Astrocyte (in vitro differentiated cells and primary cell): ENCODE measurements at regions not wholly inside any gene's neighbourhood (a gene's known extent, or its start where the extent isn't known, plus 50 kb on each side); places are given as distances from the start of the nearest gene placed in this dataset.

Source experiments
- DNase-seq: peaks from one replicate; pipeline ENCODE4 v3.0.0-alpha.2; 2010; ENCODE audit warnings: low read depth
- FAIRE-seq: peaks from 2 replicates; lab custom pipeline; 2011; peaks lifted over from hg19 to GRCh38; lab: Jason Lieb, UNC
- H2AFZ ChIP-seq: 2 replicates; pipeline ENCODE4 v1.6.0; 2012; ENCODE audit warnings: low read depth, low read length, inconsistent platforms
- H3K27ac ChIP-seq: 2 replicates; pipeline ENCODE4 v1.5.1; 2011; ENCODE audit warnings: low read depth, low read length, inconsistent platforms
- H3K27me3 ChIP-seq: 2 replicates; pipeline ENCODE4 v1.6.0; 2011; ENCODE audit warnings: low read length, inconsistent platforms; ENCODE audit not compliant: insufficient read depth
- H3K36me3 ChIP-seq: 2 replicates; pipeline ENCODE4 v1.5.1; 2011; ENCODE audit warnings: low read length, inconsistent platforms; ENCODE audit not compliant: insufficient read depth
- H3K4me1 ChIP-seq: 2 replicates; pipeline ENCODE4 v1.5.1; 2011; ENCODE audit warnings: low read length, inconsistent platforms; ENCODE audit not compliant: insufficient read depth
- H3K4me2 ChIP-seq: 2 replicates; pipeline ENCODE4 v1.6.0; 2012; ENCODE audit warnings: low read length, inconsistent platforms
- H3K4me3 ChIP-seq: 2 replicates; pipeline ENCODE4 v1.5.1; 2011; ENCODE audit warnings: low read depth, mild to moderate bottlenecking, low read length, inconsistent platforms; ENCODE audit not compliant: insufficient read depth
- H3K79me2 ChIP-seq: 2 replicates; pipeline ENCODE4 v1.6.0; 2012; ENCODE audit warnings: mild to moderate bottlenecking, low read length, inconsistent platforms; ENCODE audit not compliant: insufficient read depth
- H3K9ac ChIP-seq: 2 replicates; pipeline ENCODE4 v1.6.0; 2012; ENCODE audit warnings: mild to moderate bottlenecking, low read length, inconsistent platforms
- H3K9me3 ChIP-seq: 2 replicates; pipeline ENCODE4 v1.5.1; 2012; ENCODE audit warnings: low read depth, mild to moderate bottlenecking, low read length, inconsistent platforms; ENCODE audit not compliant: insufficient read depth
- H4K20me1 ChIP-seq: 2 replicates; pipeline ENCODE4 v1.6.0; 2012; ENCODE audit warnings: low read length, inconsistent platforms; ENCODE audit not compliant: insufficient read depth
- H3K27ac Mint-ChIP-seq: one replicate; pipeline ENCODE4 v1.8.0; 2021; ENCODE audit warnings: mild to moderate bottlenecking, mixed read lengths; ENCODE audit not compliant: unreplicated experiment
- H3K27me3 Mint-ChIP-seq: one replicate; pipeline ENCODE4 v1.8.0; 2021; ENCODE audit warnings: low read depth, mixed read lengths; ENCODE audit not compliant: unreplicated experiment
- H3K36me3 Mint-ChIP-seq: one replicate; pipeline ENCODE4 v1.8.0; 2021; ENCODE audit warnings: low read depth, mixed read lengths; ENCODE audit not compliant: unreplicated experiment
- H3K4me1 Mint-ChIP-seq: one replicate; pipeline ENCODE4 v1.8.0; 2021; ENCODE audit warnings: low read depth, mixed read lengths; ENCODE audit not compliant: unreplicated experiment
- H3K4me3 Mint-ChIP-seq: one replicate; pipeline ENCODE4 v1.8.0; 2021; ENCODE audit warnings: mild to moderate bottlenecking, moderate library complexity, mixed read lengths; ENCODE audit not compliant: unreplicated experiment
- H3K9me3 Mint-ChIP-seq: one replicate; pipeline ENCODE4 v1.8.0; 2021; ENCODE audit warnings: mild to moderate bottlenecking, mixed read lengths; ENCODE audit not compliant: unreplicated experiment
- CTCF ChIP-seq: IDR thresholded peaks from 2 replicates; pipeline ENCODE4 v1.5.1; 2011; ENCODE audit warnings: low read depth, mild to moderate bottlenecking, inconsistent platforms, low read length, moderate library complexity; ENCODE audit not compliant: insufficient read depth
- EZH2 ChIP-seq: IDR thresholded peaks from 2 replicates; pipeline ENCODE4 v1.6.1; 2012; ENCODE audit warnings: mild to moderate bottlenecking, low read length, inconsistent platforms; ENCODE audit not compliant: insufficient read depth

- Histone ChIP-seq H3K27ac (no peak overlapping the region), H4K20me1 (no peaks in the 10 kb centered on the region), H3K9ac (no peak overlapping the region), H2AFZ (no peak overlapping the region), H3K27me3 (peaks cover 6% of the 10 kb centered on the region), H3K4me2 (no peak overlapping the region), H3K79me2 (no peaks in the 10 kb centered on the region), H3K36me3 (no peaks in the 10 kb centered on the region), H3K4me1 (no peaks in the 10 kb centered on the region), H3K4me3 (no peak overlapping the region), H3K9me3 (peaks cover 5% of the 10 kb centered on the region)
- TF ChIP-seq CTCF, result no peak
- TF ChIP-seq EZH2, result no peak
- Mint-ChIP-seq H3K36me3 (no peaks in the 10 kb centered on the region), H3K4me1 (no peaks in the 10 kb centered on the region), H3K4me3 (no peak overlapping the region), H3K9me3 (peaks cover 6% of the 10 kb centered on the region), H3K27ac (no peak overlapping the region), H3K27me3 (no peaks in the 10 kb centered on the region)
- FAIRE-seq, result no peak
- DNase-seq, result no peak
Measured at GRCh38 chr2:19462256-19462645, 103.8 kb upstream of the OSR1 start.

GRCh38 chr2:19461504-19462255 lies 103.3 kb upstream of the OSR1 start:
- no peak overlapping the region for H3K4me2 ChIP-seq
- Mint-ChIP-seq H3K36me3 (no peaks in the 10 kb centered on the region), H3K9me3 (peaks cover 6% of the 10 kb centered on the region), H3K27me3 (no peaks in the 10 kb centered on the region), H3K4me1 (no peaks in the 10 kb centered on the region), H3K4me3 (no peak overlapping the region), H3K27ac (no peak overlapping the region)
- H3K79me2 ChIP-seq, result no peaks in the 10 kb centered on the region
- no peaks in the 10 kb centered on the region for H3K4me1 ChIP-seq
- H3K27me3 ChIP-seq, result peaks cover 2% of the 10 kb centered on the region
- TF ChIP-seq EZH2, result no peak
- no peak for TF ChIP-seq CTCF
- H3K9ac ChIP-seq, result no peak overlapping the region
- H4K20me1 ChIP-seq, result no peaks in the 10 kb centered on the region
- H2AFZ ChIP-seq, result no peak overlapping the region
- no peak overlapping the region for H3K4me3 ChIP-seq
- DNase-seq, result no peak
- no peak for FAIRE-seq
- H3K9me3 ChIP-seq, result peaks cover 5% of the 10 kb centered on the region
- no peak overlapping the region for H3K27ac ChIP-seq
- H3K36me3 ChIP-seq, result no peaks in the 10 kb centered on the region

GRCh38 chr2:19460761-19461160 lies 102.3 kb upstream of the OSR1 start:
- Histone ChIP-seq H3K27me3 (no peaks in the 10 kb centered on the region), H3K4me2 (no peak overlapping the region), H3K9me3 (peaks cover 5% of the 10 kb centered on the region), H2AFZ (no peak overlapping the region), H4K20me1 (no peaks in the 10 kb centered on the region), H3K4me1 (no peaks in the 10 kb centered on the region), H3K36me3 (no peaks in the 10 kb centered on the region), H3K27ac (no peak overlapping the region), H3K9ac (no peak overlapping the region), H3K79me2 (no peaks in the 10 kb centered on the region), H3K4me3 (no peak overlapping the region)
- Mint-ChIP-seq H3K4me3 (no peak overlapping the region), H3K4me1 (no peaks in the 10 kb centered on the region), H3K36me3 (no peaks in the 10 kb centered on the region), H3K9me3 (peaks cover 6% of the 10 kb centered on the region), H3K27ac (no peak overlapping the region), H3K27me3 (no peaks in the 10 kb centered on the region)
- no peak for FAIRE-seq
- DNase-seq, result no peak
- TF ChIP-seq CTCF (no peak), EZH2 (no peak)
